Cardiac fibroblast (primary cell): ENCODE measurements at regions not wholly inside any gene's neighbourhood (a gene's known extent, or its start where the extent isn't known, plus 50 kb on each side); places are given as distances from the start of the nearest gene placed in this dataset.

Source experiments
- DNase-seq, 2 donors: peaks; one replicate each; pipeline versions ENCODE4 v3.0.0 to v3.0.0-alpha.2; 2010; ENCODE audit warnings: low read depth in 2 of 2
- H3K4me3 ChIP-seq, 2 donors: replicated peaks in 1 of 2; 1 replicate in 1 of 2; 2 replicates in 1 of 2; pipeline ENCODE4 v1.5.1; 2011; ENCODE audit warnings: low read depth in 2 of 2, low read length in 2 of 2, mild to moderate bottlenecking in 2 of 2, moderate library complexity in 1 of 2
- CTCF ChIP-seq: IDR thresholded peaks from one replicate; pipeline ENCODE4 v1.5.1; 2011; ENCODE audit warnings: low read depth, mild to moderate bottlenecking, low read length, inconsistent platforms

GRCh38 chr9:119004618-119004990, 364.6 kb downstream of the BRINP1 start:
- H3K4me3 ChIP-seq, result no peak overlapping the region
- no peak for TF ChIP-seq CTCF
- DNase-seq, result peak; percentile 19 to 42

GRCh38 chr9:119005162-119005561, 364.1 kb downstream of the BRINP1 start:
- no peak for DNase-seq
- TF ChIP-seq CTCF, result no peak
- H3K4me3 ChIP-seq, result no peak overlapping the region

GRCh38 chr9:119009249-119009648, 360.0 kb downstream of the BRINP1 start:
- no peak for DNase-seq
- no peak for TF ChIP-seq CTCF
- no peak overlapping the region for H3K4me3 ChIP-seq

GRCh38 chr9:119020284-119020683, 349.0 kb downstream of the BRINP1 start:
- no peak for DNase-seq
- H3K4me3 ChIP-seq, result no peak overlapping the region
- no peak for TF ChIP-seq CTCF

GRCh38 chr9:119020730-119021333, 348.4 kb downstream of the BRINP1 start:
- H3K4me3 ChIP-seq, result no peak overlapping the region
- DNase-seq, result no peak
- TF ChIP-seq CTCF, result no peak

- no peak overlapping the region for H3K4me3 ChIP-seq
- no peak for TF ChIP-seq CTCF
- no peak for DNase-seq
Measured at GRCh38 chr9:119026120-119026519, 343.1 kb downstream of the BRINP1 start.
